HuH-7 (cell line): ENCODE measurements at regions not wholly inside any gene's neighbourhood (a gene's known extent, or its start where the extent isn't known, plus 50 kb on each side); places are given as distances from the start of the nearest gene placed in this dataset.
"Not testable (repeated sequence)": the region's sequence is repeated elsewhere in the genome, so short reads cannot be mapped to it uniquely, and the experiment has no call there.

ENCODE experiments used
- DNase-seq: peaks from one replicate; pipeline ENCODE4 v3.0.0; 2011; ENCODE audit warnings: low spot score

- DNase-seq = no peak
Observed at GRCh38 chr4:81595798-81596610, 124.3 kb upstream of the RASGEF1B start.

GRCh38 chr4:81595287-81595686, 123.6 kb upstream of the RASGEF1B start:
- DNase-seq = no peak

GRCh38 chr4:81594490-81595159, 122.9 kb upstream of the RASGEF1B start:
- DNase-seq = no peak

- DNase-seq = no peak
Observed at GRCh38 chr4:81592701-81593100, 121.0 kb upstream of the RASGEF1B start.

GRCh38 chr4:81590596-81590995, 118.9 kb upstream of the RASGEF1B start:
- no peak for DNase-seq

- DNase-seq = no peak
Observed at GRCh38 chr4:81589262-81589661, 117.6 kb upstream of the RASGEF1B start.

GRCh38 chr4:81586706-81587105, 115.0 kb upstream of the RASGEF1B start:
- no peak for DNase-seq

- DNase-seq = not testable (repeated sequence)
Observed at GRCh38 chr4:81580994-81581374, 109.3 kb upstream of the RASGEF1B start.

- no peak for DNase-seq
Observed at GRCh38 chr4:81580346-81580993, 108.8 kb upstream of the RASGEF1B start.

- no peak for DNase-seq
Observed at GRCh38 chr4:81577392-81577791, 105.7 kb upstream of the RASGEF1B start.

GRCh38 chr4:81574991-81575390, 103.3 kb upstream of the RASGEF1B start:
- no peak for DNase-seq

GRCh38 chr4:81573840-81574239, 102.1 kb upstream of the RASGEF1B start:
- DNase-seq = no peak

- DNase-seq = no peak
Observed at GRCh38 chr4:81572402-81572801, 100.7 kb upstream of the RASGEF1B start.

GRCh38 chr4:81571105-81571504, 99.4 kb upstream of the RASGEF1B start:
- no peak for DNase-seq

- DNase-seq = no peak
Observed at GRCh38 chr4:81566161-81566591, 94.5 kb upstream of the RASGEF1B start.

GRCh38 chr4:81565142-81565870, 93.6 kb upstream of the RASGEF1B start:
- no peak for DNase-seq

GRCh38 chr4:81564025-81564424, 92.3 kb upstream of the RASGEF1B start:
- no peak for DNase-seq

GRCh38 chr4:81562093-81562492, 90.4 kb upstream of the RASGEF1B start:
- DNase-seq = no peak

GRCh38 chr4:81557306-81557705, 85.6 kb upstream of the RASGEF1B start:
- DNase-seq = no peak

- no peak for DNase-seq
Observed at GRCh38 chr4:81555489-81555888, 83.8 kb upstream of the RASGEF1B start.

GRCh38 chr4:81552086-81552485, 80.4 kb upstream of the RASGEF1B start:
- DNase-seq = no peak

GRCh38 chr4:81550388-81550859, 78.7 kb upstream of the RASGEF1B start:
- DNase-seq = no peak
